ENCODE measurements at regions not wholly inside any gene's neighbourhood (a gene's known extent, or its start where the extent isn't known, plus 50 kb on each side); places are given as distances from the start of the nearest gene placed in this dataset.

GRCh38 chr18:42401131-42401673, 446.2 kb downstream of the PIK3C3 start:
- no peak for TF ChIP-seq EZH2phosphoT487 (IDR thresholded peaks at IDR 0.05)
- TF ChIP-seq CTCF (IDR thresholded peaks at IDR 0.05), result peak; percentile 32
- TF ChIP-seq EZH2 (IDR thresholded peaks at IDR 0.05), result no peak
- H3K27ac Mint-ChIP-seq, result no peak overlapping the region
- Histone ChIP-seq H3F3A (ENCODE audit: low read depth) (no peaks in the 10 kb centered on the region), H3K4me1 (no peaks in the 10 kb centered on the region), H3K36me3 (no peaks in the 10 kb centered on the region), H4K20me1 (ENCODE audit: low read depth) (no peaks in the 10 kb centered on the region), H3K27me3 (no peaks in the 10 kb centered on the region), H3K79me2 (ENCODE audit: low read depth) (no peaks in the 10 kb centered on the region), H3K27ac (no peak overlapping the region), H3K9ac (no peak overlapping the region), H3K9me3 (ENCODE audit: low read depth) (no peaks in the 10 kb centered on the region), H2AFZ (replicated peaks) (no peak overlapping the region), H3K4me2 (no peak overlapping the region), H3K4me3 (no peak overlapping the region)
- peak; percentile 15 for DNase-seq (ENCODE audit: low spot score)
- no peaks in the 10 kb centered on the region for H3K4me1 Mint-ChIP-seq
- no peak overlapping the region for H3K4me3 Mint-ChIP-seq
- no peaks in the 10 kb centered on the region for H3K36me3 Mint-ChIP-seq
- H3K27me3 Mint-ChIP-seq (ENCODE audit: insufficient read depth, low read depth), result no peaks in the 10 kb centered on the region
- H3K9me3 Mint-ChIP-seq, result no peaks in the 10 kb centered on the region

DNA sequence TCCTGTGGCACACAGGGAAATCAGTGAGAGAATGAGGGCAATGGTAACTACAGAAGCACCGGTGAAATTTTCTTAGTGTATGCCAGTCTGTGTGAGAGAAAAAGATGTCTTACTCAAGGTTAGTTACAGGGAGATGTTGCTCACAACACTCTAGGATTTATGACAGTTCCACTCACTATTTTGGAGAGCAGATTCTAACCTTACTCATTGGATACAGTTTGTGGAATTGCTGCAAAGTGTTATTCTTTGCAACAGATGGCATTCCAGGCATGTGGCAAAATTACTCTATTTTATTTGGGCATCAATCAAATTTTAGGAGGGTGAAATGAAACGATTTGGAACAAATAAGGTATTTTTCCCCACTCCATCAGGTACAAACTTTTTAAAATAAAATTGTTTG, 449.1 kb downstream of the PIK3C3 start:
- Mint-ChIP-seq H3K27ac (no peak overlapping the region), H3K4me1 (no peaks in the 10 kb centered on the region), H3K9me3 (peaks cover 14% of the 10 kb centered on the region), H3K27me3 (ENCODE audit: insufficient read depth, low read depth) (peaks cover 2% of the 10 kb centered on the region), H3K4me3 (no peak overlapping the region), H3K36me3 (peaks cover 3% of the 10 kb centered on the region)
- no peaks in the 10 kb centered on the region for H3F3A ChIP-seq (ENCODE audit: low read depth)
- H3K27me3 ChIP-seq, result no peaks in the 10 kb centered on the region
- no peaks in the 10 kb centered on the region for H3K36me3 ChIP-seq
- no peak for DNase-seq (ENCODE audit: low spot score)
- no peak overlapping the region for H3K9ac ChIP-seq
- H3K4me1 ChIP-seq, result no peaks in the 10 kb centered on the region
- no peak overlapping the region for H3K27ac ChIP-seq
- TF ChIP-seq EZH2 (IDR thresholded peaks at IDR 0.05) (no peak), CTCF (IDR thresholded peaks at IDR 0.05) (no peak), EZH2phosphoT487 (IDR thresholded peaks at IDR 0.05) (no peak)
- no peaks in the 10 kb centered on the region for H3K79me2 ChIP-seq (ENCODE audit: low read depth)
- H3K4me2 ChIP-seq, result no peak overlapping the region
- no peak overlapping the region for H2AFZ ChIP-seq (replicated peaks)
- H3K9me3 ChIP-seq (ENCODE audit: low read depth), result no peaks in the 10 kb centered on the region
- H4K20me1 ChIP-seq (ENCODE audit: low read depth), result no peaks in the 10 kb centered on the region
- no peak overlapping the region for H3K4me3 ChIP-seq

- H3K9ac ChIP-seq, result no peak overlapping the region
- Mint-ChIP-seq H3K27ac (no peak overlapping the region), H3K9me3 (peaks cover 25% of the 10 kb centered on the region), H3K4me1 (no peaks in the 10 kb centered on the region), H3K4me3 (no peak overlapping the region), H3K36me3 (peaks cover 10% of the 10 kb centered on the region), H3K27me3 (ENCODE audit: insufficient read depth, low read depth) (peaks cover 2% of the 10 kb centered on the region)
- no peaks in the 10 kb centered on the region for H3F3A ChIP-seq (ENCODE audit: low read depth)
- no peak overlapping the region for H3K4me3 ChIP-seq
- TF ChIP-seq EZH2 (IDR thresholded peaks at IDR 0.05) (no peak), CTCF (IDR thresholded peaks at IDR 0.05) (no peak), EZH2phosphoT487 (IDR thresholded peaks at IDR 0.05) (no peak)
- no peaks in the 10 kb centered on the region for H3K4me1 ChIP-seq
- no peak overlapping the region for H3K27ac ChIP-seq
- H3K79me2 ChIP-seq (ENCODE audit: low read depth), result no peaks in the 10 kb centered on the region
- no peak for DNase-seq (ENCODE audit: low spot score)
- no peaks in the 10 kb centered on the region for H4K20me1 ChIP-seq (ENCODE audit: low read depth)
- H3K4me2 ChIP-seq, result no peak overlapping the region
- no peaks in the 10 kb centered on the region for H3K9me3 ChIP-seq (ENCODE audit: low read depth)
- H2AFZ ChIP-seq (replicated peaks), result no peak overlapping the region
- H3K36me3 ChIP-seq, result no peaks in the 10 kb centered on the region
- H3K27me3 ChIP-seq, result no peaks in the 10 kb centered on the region
These were observed 454.0 kb downstream of the PIK3C3 start for GRCh38 chr18:42409005-42409404.

Measured in neural progenitor cell (in vitro differentiated cells).